ENCODE measurements at regions not wholly inside any gene's neighbourhood (a gene's known extent, or its start where the extent isn't known, plus 50 kb on each side); places are given as distances from the start of the nearest gene placed in this dataset.

GRCh38 chr11:70747285-70747684, 349.0 kb downstream of the CTTN start:
- no peak overlapping the region for H3K4ac ChIP-seq (ENCODE audit: low read depth, low read length)
- H3K27ac Mint-ChIP-seq: no peak overlapping the region; a peak in 1 of 7 replicates

More at GRCh38 chr11:70747285-70747684, 349.0 kb downstream of the CTTN start:
- no peak for DNase-seq
- H2BK12ac ChIP-seq (ENCODE audit: insufficient read length, low read depth, low read length): no peak overlapping the region
- WGBS (ENCODE audit: extremely low coverage, insufficient read length, low lambda C conversion rate): no CpG with 5 or more reads among the region's 4 CpGs
- no peak overlapping the region for H2BK20ac ChIP-seq (ENCODE audit: low read depth, low read length, poor library complexity, severe bottlenecking)
- peaks cover 20 to 38% (median 20%) of the 10 kb centered on the region in 3 experiments for H3K36me3 Mint-ChIP-seq (ENCODE audit: insufficient read depth in 1 of 3, low read depth in 3 of 3)
- H3K79me1 ChIP-seq (ENCODE audit: insufficient read depth, low read depth, low read length, poor library complexity, severe bottlenecking): no peaks in the 10 kb centered on the region
- H3K4me1 Mint-ChIP-seq: peaks cover 23 to 45% of the 10 kb centered on the region in 2 experiments
- no peak overlapping the region for H3K18ac ChIP-seq (ENCODE audit: insufficient read length, low read depth, low read length)
- peaks cover 14% of the 10 kb centered on the region for H3K27me3 Mint-ChIP-seq (ENCODE audit: low read depth)
- TF ChIP-seq CTCF (conservative IDR thresholded peaks at IDR 0.05): no peak
- H2AK5ac ChIP-seq (ENCODE audit: insufficient read length, low read length): no peak overlapping the region
- H3K9me3 ChIP-seq (ENCODE audit: control insufficient read depth, low read depth, low read length): peaks cover 15% of the 10 kb centered on the region
- no peak overlapping the region for H4K5ac ChIP-seq (ENCODE audit: insufficient read length, low read depth, low read length)
- H2BK120ac ChIP-seq (ENCODE audit: low read depth, low read length, poor library complexity, severe bottlenecking): no peak overlapping the region
- H3K9me3 Mint-ChIP-seq: peaks cover 31 to 35% of the 10 kb centered on the region in 2 experiments
- no peak overlapping the region for H3K14ac ChIP-seq (ENCODE audit: insufficient read depth, low read length)
- no peaks in the 10 kb centered on the region for H3K79me2 ChIP-seq (ENCODE audit: insufficient read depth, low read length)
- no peak overlapping the region for H3K4me3 Mint-ChIP-seq
- H2BK15ac ChIP-seq (ENCODE audit: low read depth, low read length): no peak overlapping the region
- H3K27ac ChIP-seq (ENCODE audit: insufficient read length, low read depth, low read length): no peak overlapping the region
- H3K9ac ChIP-seq (ENCODE audit: extremely low read depth, insufficient read length, low read length): no peak overlapping the region
- no peak overlapping the region for H3K4me2 ChIP-seq (ENCODE audit: insufficient read depth, insufficient read length, low read length)
- H2AFZ ChIP-seq (ENCODE audit: low read length): no peak overlapping the region
- peaks cover 2% of the 10 kb centered on the region; the same call in 1 of the 2 replicates for H3K4me1 ChIP-seq (ENCODE audit: insufficient read depth, low read length)
- H3T11ph ChIP-seq (ENCODE audit: low read length): no peak overlapping the region
- no peak overlapping the region for H3K23ac ChIP-seq (ENCODE audit: insufficient read length, low read depth, low read length)
- H3K23me2 ChIP-seq (ENCODE audit: insufficient read length, low read depth, low read length, poor library complexity, severe bottlenecking): no peaks in the 10 kb centered on the region
- no peak overlapping the region for H4K8ac ChIP-seq (replicated peaks; ENCODE audit: insufficient read length, low read depth, low read length)
- H3K27me3 ChIP-seq (ENCODE audit: insufficient read depth, low read length): no peaks in the 10 kb centered on the region
- H4K91ac ChIP-seq (ENCODE audit: insufficient read length, low read depth, low read length): no peak overlapping the region
- no peaks in the 10 kb centered on the region for H4K20me1 ChIP-seq (ENCODE audit: control insufficient read depth, insufficient read depth, insufficient read length)
- no peak overlapping the region for H2BK5ac ChIP-seq (ENCODE audit: insufficient read length, low read length)
- no peak overlapping the region for H3K56ac ChIP-seq (ENCODE audit: insufficient read length, low read depth, low read length)
